Lower leg skin (tissue), 4 donors: ENCODE measurements at regions not wholly inside any gene's neighbourhood (a gene's known extent, or its start where the extent isn't known, plus 50 kb on each side); places are given as distances from the start of the nearest gene placed in this dataset.
"Not testable (repeated sequence)": the region's sequence is repeated elsewhere in the genome, so short reads cannot be mapped to it uniquely, and the experiment has no call there.

Experiments used
- DNase-seq, 2 donors: peaks; one replicate each; pipeline ENCODE4 v3.0.0-alpha.2; 2019; ENCODE audit warnings: low spot score in 2 of 2
- H3K4me3 ChIP-seq: fragments of 200-600 bp; sonication (generic); 2 replicates; pipeline ENCODE4 v1.5.1; 2017; ENCODE audit warnings: mild to moderate bottlenecking, low read depth; ENCODE audit not compliant: poor library complexity, severe bottlenecking
- WGBS, 2 donors: methylation state at CpG; one replicate each; pipeline ENCODE4 v1.1.5; 2018; 5-methylcytosine and 5-hydroxymethylcytosine counted together
- intact Hi-C: fragments of 100-400 bp; cut with DNase I; formaldehyde crosslinking; loops from one replicate; pipeline ENCODE4 v1.15.0; 2023; ENCODE audit warnings: low total_unique reads
- TF ChIP-seq, protein P1 (sequence below), 3 donors: fragments of 450-650 bp; IDR thresholded peaks; one replicate each; pipeline ENCODE4 v1.5.1; 2016; ENCODE audit warnings: antibody characterized with exemption in 3 of 3, mild to moderate bottlenecking in 3 of 3, moderate library complexity in 2 of 3

DNA sequence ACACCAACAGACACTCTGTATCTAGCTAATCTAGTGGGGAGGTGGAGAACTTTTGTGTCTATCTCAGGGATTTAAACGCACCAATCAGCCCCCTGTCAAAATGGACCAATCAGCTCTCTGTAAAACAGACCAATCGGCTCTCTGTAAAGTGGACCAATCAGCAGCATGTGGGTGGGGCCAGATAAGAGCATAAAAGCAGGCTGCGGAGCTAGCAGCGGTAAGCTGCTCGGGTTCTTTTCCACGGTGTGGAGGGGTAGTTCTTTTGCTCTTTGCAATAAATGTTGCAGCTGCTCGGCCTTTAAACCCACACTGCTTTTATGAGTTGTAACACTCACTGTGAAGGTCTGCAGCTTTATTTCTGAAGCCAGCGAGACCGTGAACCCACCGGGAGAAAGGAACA, 51.3 kb upstream of the FOXI3 start:
- TF ChIP-seq, protein P1, sequence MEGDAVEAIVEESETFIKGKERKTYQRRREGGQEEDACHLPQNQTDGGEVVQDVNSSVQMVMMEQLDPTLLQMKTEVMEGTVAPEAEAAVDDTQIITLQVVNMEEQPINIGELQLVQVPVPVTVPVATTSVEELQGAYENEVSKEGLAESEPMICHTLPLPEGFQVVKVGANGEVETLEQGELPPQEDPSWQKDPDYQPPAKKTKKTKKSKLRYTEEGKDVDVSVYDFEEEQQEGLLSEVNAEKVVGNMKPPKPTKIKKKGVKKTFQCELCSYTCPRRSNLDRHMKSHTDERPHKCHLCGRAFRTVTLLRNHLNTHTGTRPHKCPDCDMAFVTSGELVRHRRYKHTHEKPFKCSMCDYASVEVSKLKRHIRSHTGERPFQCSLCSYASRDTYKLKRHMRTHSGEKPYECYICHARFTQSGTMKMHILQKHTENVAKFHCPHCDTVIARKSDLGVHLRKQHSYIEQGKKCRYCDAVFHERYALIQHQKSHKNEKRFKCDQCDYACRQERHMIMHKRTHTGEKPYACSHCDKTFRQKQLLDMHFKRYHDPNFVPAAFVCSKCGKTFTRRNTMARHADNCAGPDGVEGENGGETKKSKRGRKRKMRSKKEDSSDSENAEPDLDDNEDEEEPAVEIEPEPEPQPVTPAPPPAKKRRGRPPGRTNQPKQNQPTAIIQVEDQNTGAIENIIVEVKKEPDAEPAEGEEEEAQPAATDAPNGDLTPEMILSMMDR (IDR thresholded peaks at IDR 0.05): no peak
- H3K4me3 ChIP-seq: no peak overlapping the region
- intact Hi-C loops: no loop called here
- WGBS, 2 donors: 90 to 95% methylated on average over 10 of the region's 10 CpGs
- DNase-seq: no peak

DNA sequence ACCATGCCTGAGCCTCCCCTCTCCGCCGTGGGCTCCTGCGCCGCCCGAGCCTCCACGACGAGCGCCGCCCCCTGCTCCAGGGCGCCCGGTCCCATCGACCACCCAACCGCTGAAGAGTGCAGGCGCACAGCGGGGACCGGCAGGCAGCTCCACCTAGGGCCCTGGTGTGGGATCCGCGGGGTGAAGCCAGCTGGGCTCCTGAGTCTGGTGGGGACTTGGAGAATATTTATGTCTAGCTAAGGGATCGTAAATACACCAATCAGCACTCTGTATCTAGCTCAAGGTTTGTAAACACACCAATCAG, 50.8 kb upstream of the FOXI3 start:
- H3K4me3 ChIP-seq, intact Hi-C loops: not testable (repeated sequence)
- DNase-seq: peak in 1 of 2 donors; percentile 42
- 81 to 95% methylated on average over 18 to 19 of the region's 19 CpGs for WGBS, 2 donors
